ENCODE measurements at regions not wholly inside any gene's neighbourhood (a gene's known extent, or its start where the extent isn't known, plus 50 kb on each side); places are given as distances from the start of the nearest gene placed in this dataset.

GRCh38 chr6:95383878-95384277 is 193.5 kb upstream of the MANEA start:
- Histone ChIP-seq H2BK120ac (ENCODE audit: low read depth, low read length) (no peak overlapping the region), H3K14ac (replicated peaks; ENCODE audit: low read depth, low read length) (no peak overlapping the region), H3K4me1 (ENCODE audit: control insufficient read depth, insufficient read depth, low read length) (no peaks in the 10 kb centered on the region), H3K4ac (ENCODE audit: low read depth, low read length) (no peak overlapping the region), H4K5ac (ENCODE audit: low read depth, low read length) (no peak overlapping the region), H4K20me1 (ENCODE audit: insufficient read depth, low read length) (no peaks in the 10 kb centered on the region), H2BK20ac (ENCODE audit: low read depth, low read length) (no peak overlapping the region), H2BK5ac (ENCODE audit: low read depth, low read length, poor library complexity, severe bottlenecking) (no peak overlapping the region), H3K4me3 (ENCODE audit: insufficient read depth, low read depth, low read length) (no peak overlapping the region), H3K4me2 (ENCODE audit: low read depth, low read length) (no peak overlapping the region), H3K18ac (ENCODE audit: low read depth, low read length) (no peak overlapping the region), H3K56ac (ENCODE audit: extremely low read depth, insufficient read depth, low read length) (no peak overlapping the region), H3K23ac (ENCODE audit: low read depth, low read length) (no peak overlapping the region), H3K27me3 (ENCODE audit: control insufficient read depth, insufficient read depth, low read length) (no peaks in the 10 kb centered on the region), H3K79me1 (ENCODE audit: low read depth in 1 of 2, low read length in 2 of 2) (no peaks in the 10 kb centered on the region), H2BK15ac (ENCODE audit: low read depth, low read length) (no peak overlapping the region), H3K9me3 (ENCODE audit: control insufficient read depth, insufficient read depth, low read length) (peaks cover 14% of the 10 kb centered on the region; the same call in 1 of the 2 replicates), H2AFZ (replicated peaks; ENCODE audit: low read length, poor library complexity) (no peak overlapping the region), H4K8ac (ENCODE audit: low read depth in 2 of 2, low read length in 2 of 2) (no peak overlapping the region), H3K9me1 (ENCODE audit: insufficient read depth, low read length) (no peaks in the 10 kb centered on the region), H3K36me3 (ENCODE audit: control insufficient read depth, insufficient read depth, low read length) (no peaks in the 10 kb centered on the region), H2AK9ac (replicated peaks; ENCODE audit: low read depth, low read length, poor library complexity) (no peak overlapping the region), H3K27ac (ENCODE audit: insufficient read depth, low read length) (no peak overlapping the region), H2AK5ac (ENCODE audit: low read depth, low read length) (no peak overlapping the region), H4K91ac (ENCODE audit: insufficient read depth, low read depth, low read length) (no peak overlapping the region), H3K9ac (ENCODE audit: low read depth, low read length) (no peak overlapping the region)
- no peak for ATAC-seq (ENCODE audit: low read depth)
- CTCF ChIA-PET, result no interaction called here
- TF ChIP-seq ELK1 (IDR thresholded peaks at IDR 0.05; ENCODE audit: borderline replicate concordance, low read depth, low read length) (no peak), BHLHE40 (IDR thresholded peaks at IDR 0.05; ENCODE audit: low read depth, low read length) (no peak), USF2 (IDR thresholded peaks at IDR 0.05; ENCODE audit: low read depth, low read length) (no peak), POLR2A (IDR thresholded peaks at IDR 0.05; ENCODE audit: low read depth, low read length) (no peak), SMC3 (IDR thresholded peaks at IDR 0.05; ENCODE audit: low read depth, low read length) (no peak), CTCF (conservative IDR thresholded peaks at IDR 0.05; ENCODE audit: low read depth, low read length) (no peak), RCOR1 (IDR thresholded peaks at IDR 0.05; ENCODE audit: insufficient replicate concordance, low read length) (no peak), MAZ (IDR thresholded peaks at IDR 0.05; ENCODE audit: borderline replicate concordance, low read depth, low read length) (no peak), MXI1 (IDR thresholded peaks at IDR 0.05; ENCODE audit: borderline replicate concordance, low read depth, low read length) (no peak), FOS (IDR thresholded peaks at IDR 0.05; ENCODE audit: low read depth, low read length) (no peak), RFX5 (IDR thresholded peaks at IDR 0.05; ENCODE audit: low read depth, low read length) (no peak), CHD1 (IDR thresholded peaks at IDR 0.05; ENCODE audit: low read depth, low read length) (no peak), CEBPB (IDR thresholded peaks at IDR 0.05; ENCODE audit: low read depth, low read length) (no peak), NFE2L2 (IDR thresholded peaks at IDR 0.05; ENCODE audit: low read depth, low read length) (no peak), RAD21 (IDR thresholded peaks at IDR 0.05; ENCODE audit: low read length) (no peak), MAFK (IDR thresholded peaks at IDR 0.05; ENCODE audit: low read depth, low read length) (no peak)
- WGBS, 2 experiments (ENCODE audit: extremely low coverage in 2 of 2, insufficient read length in 1 of 2), result no CpG with 5 or more reads among the region's 2 CpGs
- POLR2A ChIA-PET (ENCODE audit: unreplicated experiment), result no interaction called here
- dilution Hi-C loops (cut with HindIII; ENCODE audit: low sequenced_read_pairs, unreplicated experiment) (no loop called here), in situ Hi-C loops (cut with MboI; ENCODE audit: low sequenced_read_pairs) (no loop called here), intact Hi-C loops (cut with micrococcal nuclease) (no loop called here)
- no TSS peak for BruUV-seq (replicated peaks)
- DNase-seq, result no peak

All from IMR-90 (cell line).